ENCODE measurements at regions not wholly inside any gene's neighbourhood (a gene's known extent, or its start where the extent isn't known, plus 50 kb on each side); places are given as distances from the start of the nearest gene placed in this dataset.

DNA sequence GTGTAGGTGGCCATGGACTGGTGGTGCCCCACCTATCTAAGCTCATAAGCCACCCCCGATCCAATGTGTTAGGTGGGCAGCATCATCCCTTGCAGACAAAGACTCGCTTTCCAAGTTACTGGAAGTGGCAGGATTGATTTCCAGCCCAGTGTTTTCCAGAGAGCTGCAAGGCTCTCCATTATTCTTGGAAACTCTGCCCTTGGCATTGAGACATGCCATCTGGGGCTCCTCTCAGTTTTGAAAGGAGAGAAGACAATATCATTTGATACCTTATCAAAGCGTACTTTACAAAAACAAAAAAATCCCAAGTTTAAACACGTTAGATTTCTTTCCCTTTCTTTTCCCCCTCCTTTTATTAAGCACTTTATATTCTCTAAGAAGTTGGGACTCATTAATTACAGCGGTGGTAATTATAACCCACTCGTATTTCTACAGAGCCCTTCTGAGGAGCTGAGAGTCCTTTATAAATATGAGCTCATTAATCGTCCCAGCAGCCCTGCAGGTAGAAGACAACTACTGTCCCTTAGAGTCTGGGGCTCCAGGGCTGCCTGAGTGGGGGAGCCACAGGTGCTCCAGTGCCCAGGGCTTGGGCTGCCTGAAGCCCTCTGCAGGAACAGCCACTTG, 226.1 kb downstream of the TLE3 start:
- TF ChIP-seq, protein P1, sequence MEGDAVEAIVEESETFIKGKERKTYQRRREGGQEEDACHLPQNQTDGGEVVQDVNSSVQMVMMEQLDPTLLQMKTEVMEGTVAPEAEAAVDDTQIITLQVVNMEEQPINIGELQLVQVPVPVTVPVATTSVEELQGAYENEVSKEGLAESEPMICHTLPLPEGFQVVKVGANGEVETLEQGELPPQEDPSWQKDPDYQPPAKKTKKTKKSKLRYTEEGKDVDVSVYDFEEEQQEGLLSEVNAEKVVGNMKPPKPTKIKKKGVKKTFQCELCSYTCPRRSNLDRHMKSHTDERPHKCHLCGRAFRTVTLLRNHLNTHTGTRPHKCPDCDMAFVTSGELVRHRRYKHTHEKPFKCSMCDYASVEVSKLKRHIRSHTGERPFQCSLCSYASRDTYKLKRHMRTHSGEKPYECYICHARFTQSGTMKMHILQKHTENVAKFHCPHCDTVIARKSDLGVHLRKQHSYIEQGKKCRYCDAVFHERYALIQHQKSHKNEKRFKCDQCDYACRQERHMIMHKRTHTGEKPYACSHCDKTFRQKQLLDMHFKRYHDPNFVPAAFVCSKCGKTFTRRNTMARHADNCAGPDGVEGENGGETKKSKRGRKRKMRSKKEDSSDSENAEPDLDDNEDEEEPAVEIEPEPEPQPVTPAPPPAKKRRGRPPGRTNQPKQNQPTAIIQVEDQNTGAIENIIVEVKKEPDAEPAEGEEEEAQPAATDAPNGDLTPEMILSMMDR (conservative IDR thresholded peaks at IDR 0.05; ENCODE audit: low read length): no peak
- TF ChIP-seq EZH2phosphoT487 (IDR thresholded peaks at IDR 0.05; ENCODE audit: borderline replicate concordance, low read depth, low read length): no peak
